ENCODE measurements at regions not wholly inside any gene's neighbourhood (a gene's known extent, or its start where the extent isn't known, plus 50 kb on each side); places are given as distances from the start of the nearest gene placed in this dataset.

GRCh38 chr5:11955331-11955730 lies 51.1 kb upstream of the CTNND2 start:
- H3K27ac ChIP-seq (ENCODE audit: low read depth), result no peak overlapping the region
- H3K4me1 Mint-ChIP-seq, result no peaks in the 10 kb centered on the region
- H2AFZ ChIP-seq, result no peak overlapping the region
- ATAC-seq, result no peak
- no peaks in the 10 kb centered on the region for H3K4me1 ChIP-seq (ENCODE audit: insufficient read depth)
- no peaks in the 10 kb centered on the region for H4K20me1 ChIP-seq (replicated peaks; ENCODE audit: insufficient read depth)
- no peak for TF ChIP-seq NANOG (IDR thresholded peaks at IDR 0.05; ENCODE audit: borderline replicate concordance)
- TF ChIP-seq REST (IDR thresholded peaks at IDR 0.05; ENCODE audit: unreplicated experiment), result no peak
- no peak for TF ChIP-seq STAT1 (IDR thresholded peaks at IDR 0.05; ENCODE audit: unreplicated experiment)
- no peak for TF ChIP-seq ZNF114 (CRISPR knock-in tag; IDR thresholded peaks at IDR 0.05)
- no peak for TF ChIP-seq ZNF462 (CRISPR knock-in tag; IDR thresholded peaks at IDR 0.05)
- no peak for TF ChIP-seq POLR2AphosphoS5 (IDR thresholded peaks at IDR 0.05; ENCODE audit: low read depth)
- no peak for TF ChIP-seq JUNB (IDR thresholded peaks at IDR 0.05; ENCODE audit: unreplicated experiment)
- TF ChIP-seq EZH2 (IDR thresholded peaks at IDR 0.05; ENCODE audit: low read depth, unreplicated experiment), result no peak
- TF ChIP-seq CTCF (conservative IDR thresholded peaks at IDR 0.05; ENCODE audit: low read depth in 2 of 2), result no peak
- TF ChIP-seq EZH2phosphoT487 (IDR thresholded peaks at IDR 0.05; ENCODE audit: unreplicated experiment), result no peak
- no peak for TF ChIP-seq CREB1 (CRISPR knock-in tag; IDR thresholded peaks at IDR 0.05; ENCODE audit: low read depth)
- no peak for TF ChIP-seq ETS1 (IDR thresholded peaks at IDR 0.05)
- TF ChIP-seq ZNF331 (CRISPR knock-in tag; IDR thresholded peaks at IDR 0.05; ENCODE audit: low read depth), result no peak
- H3K27me3 Mint-ChIP-seq (ENCODE audit: insufficient read depth, low read depth, poor library complexity), result no peaks in the 10 kb centered on the region
- H3K27me3 ChIP-seq (ENCODE audit: insufficient read depth), result no peaks in the 10 kb centered on the region
- no peak overlapping the region for H3K4me3 ChIP-seq
- H3K36me3 ChIP-seq (ENCODE audit: insufficient read depth), result no peaks in the 10 kb centered on the region
- no peaks in the 10 kb centered on the region for H3F3A ChIP-seq (replicated peaks; ENCODE audit: low read depth)
- no peak overlapping the region for H3K27ac Mint-ChIP-seq
- H3K79me2 ChIP-seq (replicated peaks; ENCODE audit: insufficient read depth), result no peaks in the 10 kb centered on the region
- DNase-seq (ENCODE audit: low spot score), result no peak
- no peaks in the 10 kb centered on the region for H3K36me3 Mint-ChIP-seq (ENCODE audit: low read depth)
- no peaks in the 10 kb centered on the region for H3K9me2 ChIP-seq (ENCODE audit: insufficient read depth)
- no peak overlapping the region for H3K4me3 Mint-ChIP-seq
- no peaks in the 10 kb centered on the region for H3K9me3 Mint-ChIP-seq
- H3K4me2 ChIP-seq, result no peak overlapping the region

All from GM23338 (cell line).